22Rv1 (cell line): ENCODE measurements at regions not wholly inside any gene's neighbourhood (a gene's known extent, or its start where the extent isn't known, plus 50 kb on each side); places are given as distances from the start of the nearest gene placed in this dataset.

Experiments
- ZFX ChIP-seq: fragments of 450-650 bp; IDR thresholded peaks from 2 replicates; pipeline ENCODE4 v1.6.1; 2017; ENCODE audit warnings: antibody characterized with exemption, borderline replicate concordance
- TF ChIP-seq, protein P1 (sequence below): fragments of 450-650 bp; IDR thresholded peaks from 2 replicates; pipeline ENCODE4 v1.5.1; 2017; ENCODE audit warnings: mild to moderate bottlenecking

DNA sequence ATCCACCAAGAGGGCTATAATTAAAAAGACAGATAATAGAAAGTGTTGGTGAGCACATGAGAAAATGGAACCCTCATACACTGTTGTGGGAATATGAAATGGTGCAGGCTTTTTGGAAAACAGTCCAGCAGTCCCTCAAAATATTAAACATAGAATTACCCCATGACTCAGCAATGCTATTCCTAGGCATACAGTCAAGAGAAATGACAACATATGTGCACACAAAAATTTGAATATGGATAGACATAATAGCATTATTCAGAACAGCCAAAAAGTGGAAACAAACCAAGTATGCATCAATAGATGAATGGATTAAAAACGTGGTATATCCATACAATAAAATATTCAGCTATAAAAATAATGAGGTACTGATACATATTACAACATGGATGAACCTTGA, 64.5 kb upstream of the GDF10 start:
- TF ChIP-seq, protein P1, sequence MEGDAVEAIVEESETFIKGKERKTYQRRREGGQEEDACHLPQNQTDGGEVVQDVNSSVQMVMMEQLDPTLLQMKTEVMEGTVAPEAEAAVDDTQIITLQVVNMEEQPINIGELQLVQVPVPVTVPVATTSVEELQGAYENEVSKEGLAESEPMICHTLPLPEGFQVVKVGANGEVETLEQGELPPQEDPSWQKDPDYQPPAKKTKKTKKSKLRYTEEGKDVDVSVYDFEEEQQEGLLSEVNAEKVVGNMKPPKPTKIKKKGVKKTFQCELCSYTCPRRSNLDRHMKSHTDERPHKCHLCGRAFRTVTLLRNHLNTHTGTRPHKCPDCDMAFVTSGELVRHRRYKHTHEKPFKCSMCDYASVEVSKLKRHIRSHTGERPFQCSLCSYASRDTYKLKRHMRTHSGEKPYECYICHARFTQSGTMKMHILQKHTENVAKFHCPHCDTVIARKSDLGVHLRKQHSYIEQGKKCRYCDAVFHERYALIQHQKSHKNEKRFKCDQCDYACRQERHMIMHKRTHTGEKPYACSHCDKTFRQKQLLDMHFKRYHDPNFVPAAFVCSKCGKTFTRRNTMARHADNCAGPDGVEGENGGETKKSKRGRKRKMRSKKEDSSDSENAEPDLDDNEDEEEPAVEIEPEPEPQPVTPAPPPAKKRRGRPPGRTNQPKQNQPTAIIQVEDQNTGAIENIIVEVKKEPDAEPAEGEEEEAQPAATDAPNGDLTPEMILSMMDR = no peak
- no peak for TF ChIP-seq ZFX
